ENCODE measurements at regions not wholly inside any gene's neighbourhood (a gene's known extent, or its start where the extent isn't known, plus 50 kb on each side); places are given as distances from the start of the nearest gene placed in this dataset.

- TF ChIP-seq, protein P1, sequence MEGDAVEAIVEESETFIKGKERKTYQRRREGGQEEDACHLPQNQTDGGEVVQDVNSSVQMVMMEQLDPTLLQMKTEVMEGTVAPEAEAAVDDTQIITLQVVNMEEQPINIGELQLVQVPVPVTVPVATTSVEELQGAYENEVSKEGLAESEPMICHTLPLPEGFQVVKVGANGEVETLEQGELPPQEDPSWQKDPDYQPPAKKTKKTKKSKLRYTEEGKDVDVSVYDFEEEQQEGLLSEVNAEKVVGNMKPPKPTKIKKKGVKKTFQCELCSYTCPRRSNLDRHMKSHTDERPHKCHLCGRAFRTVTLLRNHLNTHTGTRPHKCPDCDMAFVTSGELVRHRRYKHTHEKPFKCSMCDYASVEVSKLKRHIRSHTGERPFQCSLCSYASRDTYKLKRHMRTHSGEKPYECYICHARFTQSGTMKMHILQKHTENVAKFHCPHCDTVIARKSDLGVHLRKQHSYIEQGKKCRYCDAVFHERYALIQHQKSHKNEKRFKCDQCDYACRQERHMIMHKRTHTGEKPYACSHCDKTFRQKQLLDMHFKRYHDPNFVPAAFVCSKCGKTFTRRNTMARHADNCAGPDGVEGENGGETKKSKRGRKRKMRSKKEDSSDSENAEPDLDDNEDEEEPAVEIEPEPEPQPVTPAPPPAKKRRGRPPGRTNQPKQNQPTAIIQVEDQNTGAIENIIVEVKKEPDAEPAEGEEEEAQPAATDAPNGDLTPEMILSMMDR (IDR thresholded peaks at IDR 0.05) = no peak
- TF ChIP-seq POLR2A (IDR thresholded peaks at IDR 0.05) (no peak), EP300 (IDR thresholded peaks at IDR 0.05; ENCODE audit: low read depth) (no peak), POLR2AphosphoS5 (IDR thresholded peaks at IDR 0.05) (no peak)
These were observed 86.9 kb upstream of the FLRT2 start for GRCh38 chr14:85442996-85443395.

Data from transverse colon (tissue), 4 donors.